NCI-H82 treated with DMSO at 0.1 percent for 48 hours (cell line): ENCODE measurements at regions not wholly inside any gene's neighbourhood (a gene's known extent, or its start where the extent isn't known, plus 50 kb on each side); places are given as distances from the start of the nearest gene placed in this dataset.

Experiments used
- DNase-seq: peaks from one replicate; lab custom pipeline; 2025; ENCODE audit not compliant: unreplicated experiment; lab: John Stamatoyannopoulos, UW

DNA sequence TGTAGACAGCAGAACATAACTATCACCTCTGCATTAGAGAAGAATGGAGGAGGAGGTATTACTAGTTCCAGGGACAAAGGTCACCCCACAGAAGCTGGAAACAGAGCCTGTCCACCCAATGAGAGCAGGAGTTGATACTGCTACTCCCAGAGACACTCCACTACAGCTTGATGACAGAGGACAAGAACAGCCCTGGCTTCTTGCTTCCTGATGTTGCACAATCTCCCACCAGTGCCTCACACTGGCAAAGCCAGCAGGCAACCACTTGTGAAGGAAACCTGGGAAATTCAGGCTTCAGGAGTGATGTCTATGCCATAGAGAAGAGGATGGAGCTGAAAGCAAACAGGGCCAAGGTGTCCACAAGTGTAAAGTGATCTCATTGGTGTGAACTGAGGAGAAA is 78.0 kb upstream of the POU1F1 start:
- DNase-seq = no peak

DNA sequence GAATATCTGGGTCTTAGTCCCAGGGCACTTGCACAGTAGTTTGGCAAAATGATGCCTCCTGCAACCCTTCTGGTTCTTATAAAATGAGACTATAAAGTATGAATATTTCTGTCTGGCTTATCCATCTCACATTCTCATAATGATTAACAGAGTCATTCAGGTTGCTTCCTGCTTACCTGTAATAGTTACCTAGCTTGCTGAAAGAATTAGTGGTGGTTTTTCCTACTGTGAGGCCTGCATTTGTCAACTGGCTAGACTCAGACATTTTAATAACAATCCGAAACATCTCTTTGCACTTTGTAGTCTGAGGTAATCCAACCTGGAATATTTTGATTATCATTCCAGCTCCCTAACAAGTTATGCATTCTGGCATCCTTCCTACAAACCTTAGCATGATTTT is 75.6 kb upstream of the POU1F1 start:
- no peak for DNase-seq

DNA sequence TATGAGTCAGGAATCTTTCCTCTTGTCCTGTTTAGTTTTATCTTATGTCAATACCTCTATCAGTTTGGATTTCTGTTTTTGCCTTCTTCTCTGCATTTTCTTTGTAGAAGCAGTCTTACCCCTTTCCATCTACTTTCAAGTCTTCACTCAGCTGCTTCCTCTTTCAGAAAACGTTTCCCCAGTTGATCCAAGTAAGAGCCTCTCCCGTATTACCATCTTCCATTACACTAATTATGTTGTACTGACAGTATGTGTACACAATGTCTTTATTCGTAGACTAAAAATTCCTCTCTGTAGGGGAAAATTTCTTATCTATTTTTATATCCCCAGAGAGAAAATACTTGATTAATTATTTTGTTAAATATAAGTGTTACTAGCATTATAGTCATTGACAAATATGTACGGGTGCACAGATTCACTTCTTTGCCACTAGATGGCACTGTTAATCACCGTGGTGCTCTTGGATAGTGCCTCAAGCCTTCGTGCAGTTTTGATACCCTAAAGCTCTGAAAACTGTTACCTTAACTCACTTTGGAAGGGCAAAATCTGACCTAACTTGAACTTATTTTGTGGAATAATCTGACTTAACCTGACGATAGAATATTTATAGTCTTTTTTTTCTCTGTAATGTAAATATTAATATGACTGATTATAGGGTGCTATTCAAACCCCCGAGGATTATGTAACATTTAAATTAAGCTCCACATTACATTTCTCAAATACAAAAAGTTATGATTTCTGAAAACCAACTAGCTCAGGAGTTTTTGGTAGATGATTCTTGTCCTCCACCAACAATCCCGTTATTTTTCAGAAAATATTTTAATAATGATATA is 74.2 kb upstream of the POU1F1 start:
- DNase-seq = no peak

DNA sequence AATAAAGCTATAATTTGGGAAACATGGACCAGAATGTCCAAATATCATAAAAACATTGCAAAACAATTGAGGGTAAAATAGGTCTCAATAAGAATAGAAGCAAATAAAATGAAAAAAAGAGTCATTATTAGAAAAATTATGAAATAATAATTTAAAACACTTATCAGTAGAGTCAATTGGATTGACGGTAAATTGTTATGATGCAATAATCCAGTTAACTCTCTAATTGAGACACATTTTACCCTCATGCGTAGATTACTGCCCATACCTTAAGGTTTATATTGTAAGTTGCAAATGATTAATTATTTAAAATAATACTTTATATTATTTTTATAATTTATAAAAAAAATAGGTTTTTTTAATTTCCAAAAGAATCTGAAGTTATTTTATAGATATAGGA is 73.4 kb upstream of the POU1F1 start:
- no peak for DNase-seq

DNA sequence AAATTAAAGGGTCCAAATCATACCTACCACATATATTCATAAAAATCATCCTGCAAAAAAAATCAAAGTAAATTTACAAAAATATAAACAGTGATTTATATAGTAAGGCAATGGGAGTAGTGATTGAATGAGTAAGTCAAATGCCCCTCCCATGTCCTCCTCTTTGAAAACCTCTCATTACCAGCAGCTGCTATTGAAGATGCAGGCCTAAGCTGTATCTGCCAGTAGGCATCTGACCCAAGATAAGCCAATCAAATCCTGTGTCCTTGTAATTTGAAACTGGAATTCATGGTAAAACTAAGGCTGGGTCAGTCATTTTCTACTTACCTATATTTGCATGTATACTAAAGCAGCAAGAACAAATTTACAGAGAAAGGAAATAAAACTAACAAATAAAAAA is 60.4 kb upstream of the POU1F1 start:
- no peak for DNase-seq

DNA sequence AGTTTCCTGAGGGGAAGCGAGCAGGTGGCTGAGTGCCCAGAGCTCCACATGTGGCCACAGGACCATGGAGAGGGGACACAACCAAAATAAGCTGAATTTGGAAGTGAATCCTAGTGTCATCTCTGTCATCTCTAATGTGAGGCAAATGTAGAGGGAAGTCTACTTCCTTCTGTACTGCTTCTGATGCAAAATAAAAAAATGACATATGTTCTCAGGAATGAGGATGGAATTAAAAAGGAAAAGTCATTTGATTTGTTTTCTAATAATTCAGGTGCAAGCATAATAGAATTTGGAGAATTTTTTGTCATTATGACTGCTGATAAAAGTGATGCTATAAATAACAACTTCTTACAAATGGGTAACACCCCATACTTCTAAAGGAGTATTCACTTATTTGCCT is 59.5 kb upstream of the POU1F1 start:
- DNase-seq = no peak

DNA sequence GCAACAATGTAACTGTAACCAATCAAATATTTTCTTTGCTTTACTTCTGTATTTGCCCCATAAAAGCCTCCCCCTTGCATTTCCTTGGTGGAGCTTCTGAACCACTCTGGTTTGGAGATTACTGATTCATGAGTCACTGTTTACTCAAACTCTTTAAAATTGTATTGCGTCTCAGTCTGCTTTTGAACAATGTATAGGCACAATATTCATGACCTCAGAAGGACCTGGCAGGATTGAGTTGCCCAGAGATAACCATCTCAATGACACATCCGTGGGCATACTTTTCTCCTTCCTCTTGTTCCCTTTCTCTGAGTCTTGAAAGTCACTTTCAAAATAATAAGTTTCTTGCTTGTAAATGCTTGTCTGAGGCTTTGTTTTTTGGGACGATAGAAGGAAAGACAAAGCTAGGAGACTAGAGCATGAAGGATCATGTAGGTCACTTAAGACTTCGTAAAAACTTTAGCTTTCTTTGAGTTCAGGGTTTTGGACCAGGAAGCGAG is 57.1 kb upstream of the POU1F1 start:
- no peak for DNase-seq

DNA sequence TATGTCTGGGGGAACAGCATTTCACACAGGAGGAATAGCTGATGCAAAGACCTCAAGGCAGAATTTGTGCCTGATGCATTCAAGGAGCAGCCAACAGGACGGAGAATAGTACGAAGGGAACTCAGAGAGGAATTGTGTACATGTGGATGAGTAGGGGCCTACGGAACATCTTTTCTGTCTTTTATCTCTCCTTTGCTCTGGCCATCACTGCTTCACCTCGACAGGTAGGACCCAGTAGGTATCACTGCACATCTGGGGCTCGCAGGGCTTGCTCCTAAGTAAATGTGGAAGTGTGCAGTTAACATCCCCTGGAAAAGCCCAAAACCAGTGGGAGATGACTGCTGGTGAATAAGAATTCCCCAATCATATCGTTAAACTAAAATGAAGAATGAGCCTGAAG is 56.4 kb upstream of the POU1F1 start:
- no peak for DNase-seq

DNA sequence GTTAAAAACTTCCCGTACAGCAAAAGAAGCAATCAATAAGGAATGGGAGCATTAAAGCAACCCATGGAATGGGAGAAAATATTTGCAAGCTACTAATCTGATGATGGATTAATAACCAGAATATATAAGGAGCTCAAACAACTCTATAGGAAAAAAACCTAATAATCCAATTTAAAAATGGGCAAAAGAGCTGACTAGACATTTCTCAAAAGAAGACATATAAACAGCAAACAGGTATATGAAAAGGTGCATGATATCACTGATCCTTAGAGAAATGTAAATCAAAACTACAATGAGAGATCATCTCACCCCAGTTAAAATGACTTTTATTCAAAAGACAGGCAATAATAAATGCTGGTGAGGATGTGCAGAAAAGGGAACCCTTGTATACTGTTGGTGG is 52.7 kb upstream of the POU1F1 start:
- DNase-seq = no peak
